GM12872 (cell line): ENCODE measurements at regions not wholly inside any gene's neighbourhood (a gene's known extent, or its start where the extent isn't known, plus 50 kb on each side); places are given as distances from the start of the nearest gene placed in this dataset.

Source experiments
- CTCF ChIP-seq: IDR thresholded peaks from 3 replicates; pipeline ENCODE4 v1.5.1; 2011; ENCODE audit warnings: low read depth, mild to moderate bottlenecking, low read length, moderate library complexity; ENCODE audit not compliant: insufficient read depth

GRCh38 chr5:51156838-51157237 is 226.4 kb upstream of the ISL1 start:
- TF ChIP-seq CTCF: no peak

- no peak for TF ChIP-seq CTCF
Measured at GRCh38 chr5:51159164-51159563, 224.1 kb upstream of the ISL1 start.

GRCh38 chr5:51159606-51160005 is 223.6 kb upstream of the ISL1 start:
- TF ChIP-seq CTCF: no peak

GRCh38 chr5:51162245-51162644 is 221.0 kb upstream of the ISL1 start:
- TF ChIP-seq CTCF: no peak

- TF ChIP-seq CTCF: no peak
Measured at GRCh38 chr5:51172903-51173626, 210.2 kb upstream of the ISL1 start.

GRCh38 chr5:51181208-51181894 is 201.9 kb upstream of the ISL1 start:
- no peak for TF ChIP-seq CTCF

- TF ChIP-seq CTCF: no peak
Measured at GRCh38 chr5:51185850-51186329, 197.4 kb upstream of the ISL1 start.
